H9 (cell line): ENCODE measurements at regions not wholly inside any gene's neighbourhood (a gene's known extent, or its start where the extent isn't known, plus 50 kb on each side); places are given as distances from the start of the nearest gene placed in this dataset.
"Not testable (repeated sequence)": the region's sequence is repeated elsewhere in the genome, so short reads cannot be mapped to it uniquely, and the experiment has no call there.

Experiments used
- DNase-seq: peaks from one replicate; pipeline ENCODE4 v3.0.0-alpha.2; 2017
- H2AFZ ChIP-seq: one replicate; pipeline ENCODE4 v1.6.1; 2013; ENCODE audit warnings: mild to moderate bottlenecking, low read length, control low read depth, moderate library complexity
- H2AK5ac ChIP-seq: 2 replicates; pipeline ENCODE4 v1.6.1; 2013; ENCODE audit warnings: low read length, control low read depth, mixed read lengths; ENCODE audit not compliant: insufficient read length
- H2BK120ac ChIP-seq: one replicate; pipeline ENCODE4 v1.6.1; 2013; ENCODE audit warnings: low read depth, mild to moderate bottlenecking, low read length, control low read depth, inconsistent platforms; ENCODE audit not compliant: poor library complexity, severe bottlenecking
- H2BK12ac ChIP-seq: 2 replicates; pipeline ENCODE4 v1.6.1; 2013; ENCODE audit warnings: low read length, control low read depth, mixed read lengths, low read depth; ENCODE audit not compliant: insufficient read length
- H2BK15ac ChIP-seq: 2 replicates; pipeline ENCODE4 v1.6.1; 2013; ENCODE audit warnings: low read depth, low read length, control low read depth
- H2BK20ac ChIP-seq: one replicate; pipeline ENCODE4 v1.6.1; 2013; ENCODE audit warnings: low read depth, mild to moderate bottlenecking, low read length, control low read depth, inconsistent platforms; ENCODE audit not compliant: poor library complexity, severe bottlenecking
- H2BK5ac ChIP-seq: 2 replicates; pipeline ENCODE4 v1.6.1; 2013; ENCODE audit warnings: low read length, control low read depth, mixed read lengths; ENCODE audit not compliant: insufficient read length
- H3K14ac ChIP-seq: 2 replicates; pipeline ENCODE4 v1.6.1; 2013; ENCODE audit warnings: low read length, control low read depth; ENCODE audit not compliant: insufficient read depth
- H3K18ac ChIP-seq: 2 replicates; pipeline ENCODE4 v1.6.1; 2013; ENCODE audit warnings: low read depth, mild to moderate bottlenecking, mixed read lengths, low read length, control low read depth; ENCODE audit not compliant: insufficient read length
- H3K23ac ChIP-seq: 2 replicates; pipeline ENCODE4 v1.6.1; 2013; ENCODE audit warnings: low read length, control low read depth, mixed read lengths, low read depth; ENCODE audit not compliant: insufficient read length
- H3K23me2 ChIP-seq: 2 replicates; pipeline ENCODE4 v1.6.1; 2013; ENCODE audit warnings: low read depth, mild to moderate bottlenecking, mixed read lengths, low read length, control low read depth; ENCODE audit not compliant: insufficient read length, poor library complexity, severe bottlenecking
- H3K27ac ChIP-seq: 2 replicates; pipeline ENCODE4 v1.5.1; 2013; ENCODE audit warnings: low read length, control low read depth, mixed read lengths, low read depth; ENCODE audit not compliant: insufficient read length
- H3K27me3 ChIP-seq: 2 replicates; pipeline ENCODE4 v1.6.1; 2013; ENCODE audit warnings: low read length, control low read depth, inconsistent platforms; ENCODE audit not compliant: insufficient read depth
- H3K4ac ChIP-seq: 2 replicates; pipeline ENCODE4 v1.6.1; 2013; ENCODE audit warnings: low read depth, mild to moderate bottlenecking, control low read depth, inconsistent platforms, low read length, moderate library complexity
- H3K4me1 ChIP-seq: 2 replicates; pipeline ENCODE4 v1.6.1; 2013; ENCODE audit warnings: low read length, control low read depth, inconsistent platforms; ENCODE audit not compliant: insufficient read depth
- H3K4me2 ChIP-seq: 2 replicates; pipeline ENCODE4 v1.6.1; 2013; ENCODE audit warnings: low read length, control low read depth, mixed read lengths; ENCODE audit not compliant: insufficient read length, insufficient read depth
- H3K56ac ChIP-seq: 2 replicates; pipeline ENCODE4 v1.6.1; 2013; ENCODE audit warnings: low read depth, mild to moderate bottlenecking, mixed read lengths, low read length, control low read depth; ENCODE audit not compliant: insufficient read length
- H3K79me1 ChIP-seq: 2 replicates; pipeline ENCODE4 v1.6.1; 2013; ENCODE audit warnings: low read depth, mild to moderate bottlenecking, moderate library complexity, low read length, control low read depth, inconsistent platforms; ENCODE audit not compliant: insufficient read depth, poor library complexity, severe bottlenecking
- H3K79me2 ChIP-seq: 2 replicates; pipeline ENCODE4 v1.6.1; 2013; ENCODE audit warnings: low read length, control low read depth, inconsistent platforms; ENCODE audit not compliant: insufficient read depth
- H3K9ac ChIP-seq: 2 replicates; pipeline ENCODE4 v1.6.1; 2013; ENCODE audit warnings: low read length, control low read depth, mixed read lengths; ENCODE audit not compliant: insufficient read length; ENCODE audit errors: extremely low read depth
- H3K9me3 ChIP-seq: one replicate; pipeline ENCODE4 v1.6.1; 2013; ENCODE audit warnings: low read depth, low read length, inconsistent platforms; ENCODE audit not compliant: control insufficient read depth
- H3T11ph ChIP-seq: one replicate; pipeline ENCODE4 v1.6.1; 2013; ENCODE audit warnings: mild to moderate bottlenecking, low read length, control low read depth, inconsistent platforms
- H4K20me1 ChIP-seq: one replicate; pipeline ENCODE4 v1.6.1; 2013; ENCODE audit not compliant: control insufficient read depth, insufficient read length, insufficient read depth
- H4K5ac ChIP-seq: 2 replicates; pipeline ENCODE4 v1.6.1; 2013; ENCODE audit warnings: low read depth, mild to moderate bottlenecking, mixed read lengths, low read length, control low read depth; ENCODE audit not compliant: insufficient read length
- H4K8ac ChIP-seq: replicated peaks from 2 replicates; pipeline ENCODE4 v1.6.1; 2013; ENCODE audit warnings: low read length, control low read depth, mixed read lengths, low read depth; ENCODE audit not compliant: insufficient read length
- H4K91ac ChIP-seq: 2 replicates; pipeline ENCODE4 v1.6.1; 2013; ENCODE audit warnings: low read depth, mild to moderate bottlenecking, moderate library complexity, mixed read lengths, low read length, control low read depth; ENCODE audit not compliant: insufficient read length
- H3K27ac Mint-ChIP-seq, 3 experiments: 2 replicates in 2 of 3; 3 replicates in 1 of 3; pipeline ENCODE4 v1.8.0; 2020 to 2021; ENCODE audit warnings: mixed read lengths in 3 of 3, mild to moderate bottlenecking in 1 of 3, moderate library complexity in 1 of 3
- H3K27me3 Mint-ChIP-seq: 2 replicates; pipeline ENCODE4 v1.8.0; 2021; ENCODE audit warnings: low read depth, mild to moderate bottlenecking, moderate library complexity, mixed read lengths
- H3K36me3 Mint-ChIP-seq, 3 experiments: 2 replicates in 2 of 3; 3 replicates in 1 of 3; pipeline ENCODE4 v1.8.0; 2020 to 2021; ENCODE audit warnings: low read depth in 3 of 3, mixed read lengths in 3 of 3; ENCODE audit not compliant: insufficient read depth in 1 of 3
- H3K4me1 Mint-ChIP-seq, 2 experiments: 2 replicates each; pipeline ENCODE4 v1.8.0; 2020; ENCODE audit warnings: mixed read lengths in 2 of 2
- H3K4me3 Mint-ChIP-seq, 2 experiments: 2 replicates in 1 of 2; 3 replicates in 1 of 2; pipeline ENCODE4 v1.8.0; 2020 to 2021; ENCODE audit warnings: mild to moderate bottlenecking in 2 of 2, mixed read lengths in 2 of 2, moderate library complexity in 1 of 2
- H3K9me3 Mint-ChIP-seq, 2 experiments: 2 replicates in 1 of 2; 3 replicates in 1 of 2; pipeline ENCODE4 v1.8.0; 2020; ENCODE audit warnings: mild to moderate bottlenecking in 2 of 2, mixed read lengths in 2 of 2, moderate library complexity in 1 of 2
- CTCF ChIP-seq: fragments of 200-600 bp; sonication (generic); conservative IDR thresholded peaks from 3 replicates; pipeline ENCODE4 v1.8.0; 2021; ENCODE audit warnings: antibody characterized with exemption, mild to moderate bottlenecking
- WGBS: extraction: QIAGEN DNeasy Blood & Tissue Kit; methylation state at CpG from one replicate; pipeline ENCODE4 v1.1.7; 2013; ENCODE audit warnings: missing lambda C conversion rate, low lambda C conversion rate, mixed read lengths; ENCODE audit not compliant: insufficient read length; ENCODE audit errors: extremely low coverage; 5-methylcytosine and 5-hydroxymethylcytosine counted together

- H3K14ac ChIP-seq, result no peak overlapping the region
- no peak overlapping the region for H3K18ac ChIP-seq
- H3K4ac ChIP-seq, result no peak overlapping the region
- H3K23ac ChIP-seq, result no peak overlapping the region
- H4K20me1 ChIP-seq, result no peaks in the 10 kb centered on the region
- H2BK15ac ChIP-seq, result no peak overlapping the region
- H2AK5ac ChIP-seq, result no peak overlapping the region
- H3K79me1 ChIP-seq, result no peaks in the 10 kb centered on the region
- WGBS, result no CpG with 5 or more reads among the region's 4 CpGs
- H2BK12ac ChIP-seq, result no peak overlapping the region
- H3K4me1 Mint-ChIP-seq, result peaks cover 3 to 8% of the 10 kb centered on the region in 2 experiments; a peak in 3 of 4 replicates
- H2AFZ ChIP-seq, result no peak overlapping the region
- no peak overlapping the region for H3K27ac Mint-ChIP-seq
- no peaks in the 10 kb centered on the region for H3K27me3 ChIP-seq
- no peaks in the 10 kb centered on the region for H3K27me3 Mint-ChIP-seq
- no peak overlapping the region for H3K56ac ChIP-seq
- H3K4me2 ChIP-seq, result no peak overlapping the region
- peaks cover 5 to 14% of the 10 kb centered on the region in 2 experiments; a peak in 4 of 5 replicates for H3K9me3 Mint-ChIP-seq
- H4K5ac ChIP-seq, result no peak overlapping the region
- no peaks in the 10 kb centered on the region for H3K9me3 ChIP-seq
- no peak overlapping the region for H2BK5ac ChIP-seq
- H3K23me2 ChIP-seq, result no peaks in the 10 kb centered on the region
- H4K91ac ChIP-seq, result no peak overlapping the region
- no peak overlapping the region for H2BK120ac ChIP-seq
- H3K79me2 ChIP-seq, result no peaks in the 10 kb centered on the region
- peaks cover 4 to 9% (median 6%) of the 10 kb centered on the region in 3 experiments; a peak in 3 of 7 replicates for H3K36me3 Mint-ChIP-seq
- peak; percentile 35 for DNase-seq
- no peak overlapping the region for H3T11ph ChIP-seq
- no peak overlapping the region for H3K9ac ChIP-seq
- H4K8ac ChIP-seq, result no peak overlapping the region
- H3K4me1 ChIP-seq, result no peaks in the 10 kb centered on the region
- no peak overlapping the region for H3K27ac ChIP-seq
- no peak overlapping the region for H3K4me3 Mint-ChIP-seq
- H2BK20ac ChIP-seq, result no peak overlapping the region
- peak; percentile 35; the same call in 2 of the 3 replicates for TF ChIP-seq CTCF
These were observed 314.0 kb downstream of the NAF1 start for GRCh38 chr4:162852642-162853041.

DNA sequence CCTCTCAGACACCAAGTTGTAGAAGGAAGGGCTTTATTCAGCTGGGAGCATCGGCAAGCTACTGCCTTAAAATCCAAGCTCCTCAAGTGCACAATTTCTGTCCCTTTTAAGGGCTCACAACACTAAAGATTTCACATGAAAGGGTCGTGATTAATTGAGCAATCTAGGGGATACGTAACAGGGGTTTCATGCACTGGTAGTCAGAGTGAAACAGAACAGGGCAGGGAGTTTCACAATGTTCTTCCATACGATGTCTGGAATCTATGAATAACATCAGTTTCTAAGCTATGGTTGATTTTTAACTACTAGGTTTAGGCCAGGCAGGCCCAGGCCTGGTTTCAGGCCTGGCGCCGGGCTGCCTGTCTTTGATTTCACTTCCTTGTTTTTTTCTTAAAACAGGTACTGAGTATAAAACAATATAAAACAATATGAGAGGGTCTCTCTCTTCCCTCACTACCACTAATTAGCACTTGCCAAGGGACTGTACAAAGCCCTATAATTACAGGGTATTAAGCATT is 315.4 kb downstream of the NAF1 start:
- H2BK15ac ChIP-seq, H2BK5ac ChIP-seq, H3T11ph ChIP-seq, H2BK120ac ChIP-seq, H3K27ac ChIP-seq, H3K79me2 ChIP-seq, H3K4me1 Mint-ChIP-seq, DNase-seq, H2BK20ac ChIP-seq, H4K8ac ChIP-seq, H4K91ac ChIP-seq, H3K23ac ChIP-seq, H3K23me2 ChIP-seq, H2AK5ac ChIP-seq, H3K27me3 Mint-ChIP-seq, H3K4me1 ChIP-seq, H3K14ac ChIP-seq, H3K36me3 Mint-ChIP-seq, H3K4me2 ChIP-seq, H3K18ac ChIP-seq, H4K5ac ChIP-seq, H3K27me3 ChIP-seq, H4K20me1 ChIP-seq, H3K4ac ChIP-seq, H2AFZ ChIP-seq, H3K9ac ChIP-seq, H2BK12ac ChIP-seq, H3K79me1 ChIP-seq, H3K27ac Mint-ChIP-seq, H3K4me3 Mint-ChIP-seq, H3K9me3 ChIP-seq, H3K56ac ChIP-seq: not testable (repeated sequence)
- WGBS, result no CpG with 5 or more reads among the region's 6 CpGs
- H3K9me3 Mint-ChIP-seq, result peaks cover 5 to 14% of the 10 kb centered on the region in 2 experiments; a peak in 4 of 5 replicates
